ENCODE measurements at regions not wholly inside any gene's neighbourhood (a gene's known extent, or its start where the extent isn't known, plus 50 kb on each side); places are given as distances from the start of the nearest gene placed in this dataset.
A peak's percentile ranks its signal among the peaks of the same experiment; 100 is the strongest.

GRCh38 chr1:99566290-99567021, 79.5 kb upstream of the PALMD start:
- TF ChIP-seq BRD4 (CRISPR knock-in tag; IDR thresholded peaks at IDR 0.05) (no peak), EZH2 (conservative IDR thresholded peaks at IDR 0.05; ENCODE audit: low read depth, low read length) (no peak), ISX (CRISPR knock-in tag; conservative IDR thresholded peaks at IDR 0.05) (0 out of 2 replicates have a peak, but pooled peaks have one; percentile 30), ZNF761 (CRISPR knock-in tag; conservative IDR thresholded peaks at IDR 0.05) (no peak), SNAPC2 (CRISPR knock-in tag; IDR thresholded peaks at IDR 0.05) (no peak), CTCF (CRISPR knock-in tag; IDR thresholded peaks at IDR 0.05) (no peak), SP1 (IDR thresholded peaks at IDR 0.05) (no peak), SP1 (CRISPR knock-in tag; IDR thresholded peaks at IDR 0.05) (0 out of 2 replicates have a peak, but pooled peaks have one; percentile 8), PHF8 (CRISPR knock-in tag; IDR thresholded peaks at IDR 0.05) (no peak), ZFP36 (IDR thresholded peaks at IDR 0.05; ENCODE audit: borderline replicate concordance, low read depth, low read length, partially characterized antibody) (no peak), ETV6 (CRISPR knock-in tag; conservative IDR thresholded peaks at IDR 0.05) (no peak), IKZF4 (CRISPR knock-in tag; IDR thresholded peaks at IDR 0.05; ENCODE audit: borderline replicate concordance, low read depth, not compliant biosample characterization) (no peak), PREB (CRISPR knock-in tag; IDR thresholded peaks at IDR 0.05) (no peak), UBTF (CRISPR knock-in tag; IDR thresholded peaks at IDR 0.05) (no peak)
